Neural cell (in vitro differentiated cells): ENCODE measurements at regions not wholly inside any gene's neighbourhood (a gene's known extent, or its start where the extent isn't known, plus 50 kb on each side); places are given as distances from the start of the nearest gene placed in this dataset.
"Not testable (repeated sequence)": the region's sequence is repeated elsewhere in the genome, so short reads cannot be mapped to it uniquely, and the experiment has no call there.

ENCODE experiments used
- H2AFZ ChIP-seq: fragments of 200-600, 300-800 bp; sonication (generic), shearing (Covaris generic); 2 replicates; pipeline ENCODE4 v1.6.0; 2014; ENCODE audit warnings: low read depth, mild to moderate bottlenecking, antibody characterized with exemption, low read length, moderate library complexity
- H3F3A ChIP-seq: fragments of 200-600 bp; shearing (Covaris generic); 2 replicates; pipeline ENCODE4 v1.6.1; 2016; ENCODE audit warnings: mild to moderate bottlenecking, moderate library complexity, mixed read lengths, antibody characterized with exemption, low read length; ENCODE audit not compliant: insufficient read depth, poor library complexity, severe bottlenecking
- H3K27ac ChIP-seq: fragments of 200-600, 300-800 bp; sonication (generic), shearing (Covaris generic); 2 replicates; pipeline ENCODE4 v1.5.1; 2014; ENCODE audit warnings: mild to moderate bottlenecking, low read length, moderate library complexity
- H3K27me3 ChIP-seq: fragments of 300-800, 200-600 bp; sonication (generic), shearing (Covaris generic); 2 replicates; pipeline ENCODE4 v1.6.0; 2014; ENCODE audit warnings: mild to moderate bottlenecking, low read depth, low read length, moderate library complexity; ENCODE audit not compliant: insufficient read depth
- H3K36me3 ChIP-seq: fragments of 300-800, 200-600 bp; sonication (generic), shearing (Covaris generic); 2 replicates; pipeline ENCODE4 v1.5.1; 2014; ENCODE audit warnings: mild to moderate bottlenecking, antibody characterized with exemption, low read length, moderate library complexity; ENCODE audit not compliant: insufficient read depth
- H3K4me2 ChIP-seq: fragments of 300-800, 200-600 bp; sonication (generic), shearing (Covaris generic); 2 replicates; pipeline ENCODE4 v1.6.0; 2014; ENCODE audit warnings: mild to moderate bottlenecking, low read length
- H3K4me3 ChIP-seq: fragments of 300-800, 200-600 bp; sonication (generic), shearing (Covaris generic); 2 replicates; pipeline ENCODE4 v1.5.1; 2014; ENCODE audit warnings: mild to moderate bottlenecking, low read length, moderate library complexity
- H3K79me2 ChIP-seq: fragments of 200-600 bp; shearing (Covaris generic); replicated peaks from 2 replicates; pipeline ENCODE4 v1.6.0; 2014; ENCODE audit warnings: mild to moderate bottlenecking, low read length, moderate library complexity; ENCODE audit not compliant: insufficient read depth
- H3K9ac ChIP-seq: fragments of 300-800, 200-600 bp; sonication (generic), shearing (Covaris generic); 2 replicates; pipeline ENCODE4 v1.6.1; 2016; ENCODE audit warnings: mild to moderate bottlenecking, low read length, mixed read lengths
- H3K9me2 ChIP-seq: fragments of 200-600 bp; shearing (Covaris generic); 2 replicates; pipeline ENCODE4 v1.6.1; 2016; ENCODE audit warnings: mild to moderate bottlenecking, low read length, mixed read lengths; ENCODE audit not compliant: insufficient read depth
- H3K9me3 ChIP-seq: fragments of 200-600, 300-800 bp; sonication (generic), shearing (Covaris generic); 2 replicates; pipeline ENCODE4 v1.6.1; 2016; ENCODE audit warnings: mild to moderate bottlenecking, mixed run types, low read length, moderate library complexity, mixed read lengths
- H4K20me1 ChIP-seq: fragments of 200-600 bp; shearing (Covaris generic); 2 replicates; pipeline ENCODE4 v1.6.1; 2016; ENCODE audit warnings: mild to moderate bottlenecking, mixed run types; ENCODE audit not compliant: insufficient read depth
- CTCF ChIP-seq: fragments of 450-650 bp; IDR thresholded peaks from 2 replicates; pipeline ENCODE4 v1.5.1; 2014; ENCODE audit warnings: antibody characterized with exemption, mild to moderate bottlenecking, moderate library complexity; ENCODE audit not compliant: poor library complexity, severe bottlenecking
- EP300 ChIP-seq: fragments of 450-650 bp; conservative IDR thresholded peaks from 2 replicates; pipeline ENCODE4 v1.6.1; 2014; ENCODE audit warnings: antibody characterized with exemption, mild to moderate bottlenecking, moderate library complexity; ENCODE audit not compliant: poor library complexity, severe bottlenecking
- EZH2 ChIP-seq: fragments of 200-600, 300-800 bp; shearing (Covaris generic), sonication (generic); IDR thresholded peaks from 2 replicates; pipeline ENCODE4 v1.6.1; 2014; ENCODE audit warnings: antibody characterized with exemption, low read length, borderline replicate concordance, mild to moderate bottlenecking; ENCODE audit not compliant: insufficient read depth, poor library complexity, severe bottlenecking
- MXI1 ChIP-seq: fragments of 450-650 bp; conservative IDR thresholded peaks from 2 replicates; pipeline ENCODE4 v1.6.1; 2014; ENCODE audit warnings: antibody characterized with exemption, mild to moderate bottlenecking; ENCODE audit not compliant: poor library complexity, severe bottlenecking
- POLR2AphosphoS5 ChIP-seq: IDR thresholded peaks from 2 replicates; pipeline ENCODE4 v1.6.1; 2012
- RAD21 ChIP-seq: fragments of 450-650 bp; conservative IDR thresholded peaks from 2 replicates; pipeline ENCODE4 v1.6.1; 2014; ENCODE audit warnings: antibody characterized with exemption, mild to moderate bottlenecking, moderate library complexity
- REST ChIP-seq: IDR thresholded peaks from 2 replicates; pipeline ENCODE4 v1.6.1; 2012; ENCODE audit warnings: borderline replicate concordance
- SMC3 ChIP-seq: fragments of 450-650 bp; conservative IDR thresholded peaks from 2 replicates; pipeline ENCODE4 v1.6.1; 2014; ENCODE audit warnings: antibody characterized with exemption, mild to moderate bottlenecking, moderate library complexity; ENCODE audit not compliant: poor library complexity
- TAF1 ChIP-seq: IDR thresholded peaks from 2 replicates; pipeline ENCODE4 v1.6.1; 2012; ENCODE audit warnings: low read depth

GRCh38 chr4:106524772-106525171, 156.2 kb upstream of the GIMD1 start:
- H3K9ac ChIP-seq, H3K9me3 ChIP-seq, H3K27ac ChIP-seq, H3K36me3 ChIP-seq, H2AFZ ChIP-seq, H3F3A ChIP-seq, H3K79me2 ChIP-seq, H3K27me3 ChIP-seq, H4K20me1 ChIP-seq, H3K4me2 ChIP-seq, H3K4me3 ChIP-seq, H3K9me2 ChIP-seq: not testable (repeated sequence)

- Histone ChIP-seq H3K27me3 (no peaks in the 10 kb centered on the region), H2AFZ (no peak overlapping the region), H3K4me3 (no peak overlapping the region), H3K9ac (no peak overlapping the region), H3K79me2 (no peaks in the 10 kb centered on the region), H3F3A (no peaks in the 10 kb centered on the region), H3K9me2 (no peaks in the 10 kb centered on the region), H3K27ac (no peak overlapping the region), H3K4me2 (no peak overlapping the region), H4K20me1 (no peaks in the 10 kb centered on the region), H3K9me3 (no peaks in the 10 kb centered on the region), H3K36me3 (no peaks in the 10 kb centered on the region)
- TF ChIP-seq MXI1 = no peak
- TF ChIP-seq EZH2 = no peak
- TF ChIP-seq EP300 = no peak
- no peak for TF ChIP-seq POLR2AphosphoS5
- no peak for TF ChIP-seq RAD21
- no peak for TF ChIP-seq TAF1
- no peak for TF ChIP-seq CTCF
Measured at GRCh38 chr4:106522839-106523238, 154.3 kb upstream of the GIMD1 start.

GRCh38 chr4:106512706-106513105, 144.1 kb upstream of the GIMD1 start:
- H3F3A ChIP-seq = no peaks in the 10 kb centered on the region
- H3K9ac ChIP-seq = no peak overlapping the region
- TF ChIP-seq REST (no peak), MXI1 (no peak), SMC3 (no peak), TAF1 (no peak), CTCF (no peak), POLR2AphosphoS5 (no peak), EZH2 (no peak), RAD21 (no peak), EP300 (no peak)
- no peak overlapping the region for H3K4me2 ChIP-seq
- no peaks in the 10 kb centered on the region for H3K36me3 ChIP-seq
- no peak overlapping the region for H2AFZ ChIP-seq
- no peaks in the 10 kb centered on the region for H4K20me1 ChIP-seq
- H3K9me2 ChIP-seq = no peaks in the 10 kb centered on the region
- no peak overlapping the region for H3K4me3 ChIP-seq
- no peaks in the 10 kb centered on the region for H3K9me3 ChIP-seq
- H3K27ac ChIP-seq = no peak overlapping the region
- no peaks in the 10 kb centered on the region for H3K79me2 ChIP-seq
- no peaks in the 10 kb centered on the region for H3K27me3 ChIP-seq
